Right kidney (tissue), 1 donor: ENCODE measurements at regions not wholly inside any gene's neighbourhood (a gene's known extent, or its start where the extent isn't known, plus 50 kb on each side); places are given as distances from the start of the nearest gene placed in this dataset.
"Not testable (repeated sequence)": the region's sequence is repeated elsewhere in the genome, so short reads cannot be mapped to it uniquely, and the experiment has no call there.

Experiments used
- DNase-seq: peaks from one replicate; pipeline ENCODE4 v3.0.0-alpha.2; 2016

DNA sequence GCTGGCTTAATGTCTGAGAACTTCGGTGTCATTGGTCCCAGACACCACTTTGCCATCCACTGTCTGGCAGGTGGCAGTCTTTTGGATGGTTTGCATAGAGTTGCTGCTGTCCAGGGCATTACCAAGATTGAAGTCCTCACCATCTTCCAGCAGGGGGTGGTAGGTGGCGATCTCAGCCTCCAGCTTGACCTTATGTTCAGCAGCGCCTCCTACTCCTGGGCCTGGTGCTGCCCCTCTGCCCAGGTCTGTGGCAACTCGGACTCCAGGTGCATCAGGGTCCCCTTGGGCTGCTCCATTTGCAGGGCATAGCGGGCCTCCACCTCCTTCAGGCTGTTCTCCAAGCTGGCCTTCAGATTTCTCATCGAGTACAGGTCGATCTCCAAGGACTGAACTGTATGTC, 573.3 kb upstream of the NCAM2 start:
- no peak for DNase-seq

DNA sequence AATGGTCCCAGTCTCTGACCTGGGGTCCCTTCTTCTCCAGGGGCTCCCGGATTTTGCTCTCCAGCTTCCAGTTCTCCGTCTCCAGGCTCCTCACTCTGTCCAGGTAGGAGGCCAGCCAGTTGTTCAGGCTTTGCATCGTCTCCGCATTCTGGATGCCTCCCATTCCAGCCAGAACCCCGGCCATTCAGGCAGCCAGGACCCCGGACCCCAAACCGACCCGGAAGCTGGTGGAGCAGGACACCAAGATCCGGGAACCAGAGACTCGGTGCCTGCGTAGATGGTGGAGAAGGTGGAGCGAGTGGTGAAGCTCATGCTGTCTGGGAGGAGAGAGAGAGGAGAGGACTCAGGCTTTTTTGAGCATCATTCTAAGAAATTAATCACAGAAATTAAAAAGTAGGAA, 572.4 kb upstream of the NCAM2 start:
- no peak for DNase-seq

- no peak for DNase-seq
Observed at GRCh38 chr21:20440338-20440737, 557.9 kb upstream of the NCAM2 start.

GRCh38 chr21:20443558-20444155, 554.6 kb upstream of the NCAM2 start:
- DNase-seq = no peak

- no peak for DNase-seq
Observed at GRCh38 chr21:20445971-20446370, 552.2 kb upstream of the NCAM2 start.

DNA sequence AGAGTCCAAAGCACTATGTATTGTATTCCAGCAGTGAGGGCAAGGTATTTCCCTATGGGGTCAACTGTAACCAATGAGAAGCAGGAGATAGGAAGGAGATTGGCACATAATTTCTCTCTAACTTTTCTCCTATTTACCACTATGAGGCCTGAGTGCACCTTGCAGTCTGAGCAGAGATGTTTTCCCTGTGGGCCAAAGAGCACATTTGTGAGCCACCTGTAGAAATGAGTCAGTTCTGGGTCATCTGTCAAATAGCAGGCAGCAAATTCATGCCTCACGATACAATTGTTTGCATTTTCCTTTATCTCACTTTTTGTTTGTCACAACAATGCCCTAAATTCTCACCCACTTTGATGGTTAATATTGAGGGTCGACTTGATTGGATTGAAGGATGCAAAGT, 547.2 kb upstream of the NCAM2 start:
- no peak for DNase-seq

GRCh38 chr21:20452935-20453334, 545.3 kb upstream of the NCAM2 start:
- no peak for DNase-seq

DNA sequence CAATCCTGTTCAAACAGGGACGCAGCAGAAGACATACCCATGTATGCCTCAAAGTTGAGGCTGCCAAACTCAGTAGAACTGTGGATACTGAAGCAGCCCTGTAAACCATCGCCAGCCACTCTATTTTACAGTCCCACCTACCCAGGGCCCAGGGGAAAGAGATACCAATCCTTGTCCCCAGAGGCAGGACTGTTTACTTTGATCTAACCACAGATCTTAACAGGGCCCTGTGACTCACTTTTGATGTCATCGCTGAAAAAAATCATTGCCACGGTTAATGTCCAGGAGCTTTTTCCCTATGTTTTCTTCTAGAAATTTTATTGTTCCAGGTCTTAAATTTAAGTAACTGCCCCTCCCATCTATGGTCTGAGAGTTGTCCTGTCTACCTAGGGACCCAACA, 538.4 kb upstream of the NCAM2 start:
- DNase-seq = no peak

- DNase-seq = no peak
Observed at GRCh38 chr21:20463362-20463761, 534.8 kb upstream of the NCAM2 start.

DNA sequence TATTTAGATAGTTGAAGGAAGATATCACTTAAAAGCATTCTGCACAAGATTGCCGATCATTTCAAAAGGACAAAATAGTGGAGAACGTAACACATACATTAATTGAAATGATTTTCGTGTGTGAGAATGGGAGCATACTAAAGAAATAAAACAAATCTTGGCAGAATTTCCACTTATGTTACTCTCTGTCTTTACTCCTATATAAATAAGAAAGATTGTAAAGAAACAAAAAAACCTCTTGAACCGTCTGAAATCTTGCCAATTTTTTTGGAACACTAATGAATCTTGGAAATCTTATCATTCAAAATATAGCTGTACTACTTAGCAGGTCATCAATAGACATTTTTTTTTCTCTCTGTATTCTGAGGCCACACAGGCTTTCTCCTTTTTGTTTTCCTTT, 528.8 kb upstream of the NCAM2 start:
- DNase-seq = no peak

DNA sequence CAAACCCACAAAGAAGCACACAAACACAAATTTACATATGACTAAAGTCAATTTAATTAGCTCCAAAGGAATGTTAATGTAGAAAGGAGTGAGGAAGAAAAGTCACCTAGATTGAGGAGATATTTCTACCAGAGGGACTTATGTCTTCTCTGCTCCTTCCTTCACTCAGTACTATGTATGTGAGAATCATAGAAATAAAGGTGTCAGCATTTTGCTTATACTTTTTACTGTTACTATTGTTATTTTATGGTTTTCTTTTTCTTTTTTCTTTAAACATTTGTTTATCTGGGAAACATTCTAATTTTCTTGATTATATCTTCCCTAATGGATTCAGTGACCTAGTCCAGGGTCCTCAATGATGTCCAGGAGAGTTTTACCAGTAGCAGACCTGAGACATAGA, 511.9 kb upstream of the NCAM2 start:
- DNase-seq = no peak

DNA sequence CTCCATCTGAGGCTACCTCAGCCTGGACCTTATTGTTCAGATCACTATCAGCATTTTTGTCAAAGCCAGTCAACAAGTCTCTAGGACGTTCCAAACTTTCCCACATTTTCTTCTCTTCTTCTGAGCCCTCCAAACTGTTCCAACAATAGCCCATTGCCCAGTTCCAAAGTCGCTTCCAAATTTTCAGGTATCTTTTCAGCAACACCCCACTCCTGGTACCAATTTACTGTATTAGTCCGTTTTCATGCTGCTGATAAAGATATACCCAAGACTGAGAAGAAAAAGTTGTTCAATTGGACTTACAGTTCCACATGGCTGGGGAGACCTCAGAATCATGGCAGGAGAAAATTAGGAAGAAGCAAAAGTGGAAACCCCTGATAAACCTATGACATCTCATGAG, 495.3 kb upstream of the NCAM2 start:
- not testable (repeated sequence) for DNase-seq

DNA sequence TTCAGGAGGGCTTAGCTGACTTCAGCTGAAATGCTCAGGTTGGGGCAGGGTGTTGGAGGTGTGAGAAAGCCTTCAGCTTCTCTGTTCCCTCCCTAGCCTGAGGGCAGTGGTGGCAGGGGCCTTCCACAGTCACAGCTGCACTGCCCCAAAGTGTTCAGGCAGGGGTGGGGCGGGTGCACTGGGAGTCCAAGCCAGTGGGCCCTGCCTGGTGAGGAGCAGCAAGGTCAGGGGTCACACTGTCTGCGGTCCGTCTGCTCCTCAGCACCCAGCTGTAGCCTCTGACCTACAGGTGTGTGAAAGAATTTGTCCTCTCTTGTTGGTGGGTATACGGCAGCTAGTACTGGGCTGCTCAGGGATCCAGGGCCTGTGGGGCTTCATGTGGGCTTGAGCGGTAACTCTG, 490.4 kb upstream of the NCAM2 start:
- no peak for DNase-seq

DNA sequence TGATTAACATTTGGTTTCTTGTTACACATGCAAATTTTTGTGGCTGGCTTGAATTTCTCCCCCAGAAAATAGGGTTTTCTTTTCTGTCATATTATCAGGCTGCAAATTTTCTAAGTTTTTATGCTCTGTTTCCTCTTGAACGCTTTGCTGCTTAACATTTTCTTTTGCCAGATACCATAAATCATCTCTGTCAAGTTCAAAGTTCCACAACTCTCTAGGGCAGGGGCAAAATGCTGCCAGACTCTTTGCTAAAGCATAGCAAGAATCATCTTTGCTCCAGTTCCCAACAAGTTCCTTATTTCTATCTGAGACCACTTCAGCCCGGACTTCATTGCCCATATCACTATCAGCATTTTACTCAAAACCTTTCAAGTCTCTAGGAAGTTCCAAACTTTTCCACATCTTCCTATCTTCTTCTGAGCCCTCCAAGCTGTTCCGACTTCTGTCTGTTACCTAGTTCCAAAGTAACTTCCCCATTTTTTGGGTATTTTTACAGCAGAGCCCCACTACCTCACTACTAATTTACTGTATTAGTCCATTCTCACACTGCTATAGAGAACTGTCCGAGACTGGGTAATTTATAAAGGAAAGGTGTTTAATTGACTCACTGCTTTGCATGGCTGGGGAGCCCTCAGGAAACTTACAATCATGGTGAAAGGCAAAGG, 486.9 kb upstream of the NCAM2 start:
- no peak for DNase-seq

GRCh38 chr21:20515446-20515845, 482.8 kb upstream of the NCAM2 start:
- DNase-seq = no peak

DNA sequence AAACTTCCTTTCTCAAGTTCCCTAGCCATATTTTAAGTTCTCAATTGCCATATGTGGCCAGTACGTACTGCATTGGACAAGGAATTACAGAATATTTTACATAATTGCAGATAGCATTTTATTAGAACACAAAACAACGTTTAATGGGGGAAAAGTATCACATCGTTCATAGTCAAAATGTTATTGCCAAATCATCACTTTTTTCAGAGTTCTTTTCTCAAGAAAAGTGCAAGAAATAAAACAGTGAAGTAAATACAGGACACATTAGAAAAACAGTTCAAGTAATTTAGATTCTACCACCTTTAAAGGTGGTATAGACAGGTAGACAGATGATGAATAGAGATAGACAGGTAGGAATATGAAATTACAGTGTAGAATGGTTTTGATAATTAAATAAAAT, 479.1 kb upstream of the NCAM2 start:
- no peak for DNase-seq

DNA sequence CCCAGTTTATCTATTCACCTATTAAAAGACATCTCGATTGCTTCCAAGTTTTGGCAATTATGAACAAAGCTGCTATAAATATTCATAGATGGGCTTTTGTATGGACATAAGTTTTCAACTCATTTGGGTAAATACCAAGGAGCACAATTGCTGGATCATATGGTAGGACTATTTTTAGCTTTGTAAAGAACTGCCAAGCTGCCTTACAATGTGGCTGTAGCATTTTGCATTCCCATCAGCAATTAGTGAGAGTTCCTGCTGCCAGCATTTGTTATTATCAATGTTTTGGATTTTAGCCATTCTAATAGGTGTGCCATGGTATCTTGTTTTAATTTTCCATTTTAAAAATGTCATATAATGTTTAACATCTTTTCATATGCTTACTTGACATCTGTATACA, 475.6 kb upstream of the NCAM2 start:
- no peak for DNase-seq

DNA sequence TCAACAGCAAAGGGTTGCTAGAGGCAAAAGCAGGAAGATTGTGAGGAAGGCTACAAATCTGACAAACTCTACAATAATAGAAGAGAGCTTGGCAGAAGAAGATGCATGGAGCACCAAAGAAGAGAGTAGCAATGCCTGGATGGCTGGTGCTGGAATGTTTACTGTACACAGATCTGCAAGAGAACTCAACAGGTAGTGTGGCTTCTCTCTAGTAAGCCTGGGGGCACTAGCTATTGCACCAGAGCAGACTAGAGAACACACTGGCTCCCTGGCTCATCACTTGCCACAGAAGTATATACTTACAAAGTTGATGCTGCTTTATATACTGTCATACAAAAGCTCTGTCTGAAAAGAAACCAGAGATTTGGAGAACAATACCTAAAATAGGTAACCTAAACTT, 475.0 kb upstream of the NCAM2 start:
- DNase-seq = no peak

- DNase-seq = no peak
Observed at GRCh38 chr21:20527731-20528460, 470.3 kb upstream of the NCAM2 start.

DNA sequence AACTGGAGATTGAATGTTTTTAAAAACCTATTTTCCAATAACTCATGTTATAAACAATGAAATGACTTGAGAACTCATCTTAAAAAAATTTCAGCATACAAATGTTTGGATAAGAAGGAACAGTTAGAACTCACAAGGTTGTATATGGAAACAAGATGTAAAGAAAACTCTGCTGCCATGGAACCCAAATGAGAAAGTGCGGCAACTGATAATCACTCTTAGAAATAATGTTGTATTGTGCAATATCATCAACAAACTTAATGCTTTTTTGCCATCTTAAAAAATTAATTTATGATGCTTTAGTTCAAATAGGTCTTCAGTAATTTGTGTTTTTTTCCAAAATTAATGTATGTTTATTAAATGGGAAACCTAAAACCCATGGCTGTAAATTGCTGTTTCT, 461.1 kb upstream of the NCAM2 start:
- no peak for DNase-seq

DNA sequence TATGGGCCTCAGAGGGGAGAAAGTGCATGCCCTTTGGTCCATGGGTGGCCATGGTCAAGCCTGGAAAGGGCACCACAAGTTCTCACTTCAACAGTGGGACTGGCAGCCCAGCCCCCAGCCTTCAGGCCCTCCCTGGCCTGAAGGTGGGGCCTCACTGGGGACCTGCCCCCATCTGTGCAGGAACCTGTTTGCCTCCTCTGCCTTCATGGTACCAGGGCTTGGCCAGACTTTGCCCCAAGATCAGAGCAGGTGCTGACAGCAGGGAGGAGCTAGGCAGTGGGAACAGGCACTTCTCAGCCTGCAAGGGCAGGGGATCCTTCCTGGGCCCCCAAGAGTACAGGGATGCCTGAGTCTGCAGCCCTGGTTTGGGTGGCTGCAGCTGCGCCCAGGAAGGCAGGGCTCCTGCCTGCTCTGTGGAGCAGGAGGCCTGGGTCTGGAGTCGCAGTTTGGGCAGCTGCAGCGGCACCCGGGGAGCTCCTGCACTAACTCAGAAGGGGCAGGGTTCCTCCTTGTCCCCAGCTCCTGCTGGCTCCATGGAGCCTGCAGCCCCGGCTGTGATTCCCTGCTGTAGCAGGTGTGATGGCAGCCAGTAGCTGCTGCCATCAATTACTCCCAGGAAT, 460.1 kb upstream of the NCAM2 start:
- DNase-seq = no peak

GRCh38 chr21:20545454-20545853, 452.8 kb upstream of the NCAM2 start:
- no peak for DNase-seq

- no peak for DNase-seq
Observed at GRCh38 chr21:20551939-20552338, 446.3 kb upstream of the NCAM2 start.

GRCh38 chr21:20554785-20555184, 443.4 kb upstream of the NCAM2 start:
- no peak for DNase-seq
